ENCODE measurements at regions not wholly inside any gene's neighbourhood (a gene's known extent, or its start where the extent isn't known, plus 50 kb on each side); places are given as distances from the start of the nearest gene placed in this dataset.

- no peak overlapping the region for H3K4ac ChIP-seq (ENCODE audit: low read depth, low read length)
- H4K20me1 ChIP-seq (ENCODE audit: control insufficient read depth, insufficient read depth, insufficient read length): no peaks in the 10 kb centered on the region
- H3K4me1 ChIP-seq (ENCODE audit: insufficient read depth, low read length): peaks cover 2% of the 10 kb centered on the region; the same call in 1 of the 2 replicates
- Mint-ChIP-seq H3K4me1 (peaks cover 25 to 31% of the 10 kb centered on the region in 2 experiments), H3K9me3 (peaks cover 20 to 26% of the 10 kb centered on the region in 2 experiments), H3K27ac (peak overlapping the region in 1 of 3 experiments; percentile 1; a peak in 1 of 7 replicates), H3K27me3 (ENCODE audit: low read depth) (peaks cover 7% of the 10 kb centered on the region), H3K36me3 (ENCODE audit: insufficient read depth in 1 of 3, low read depth in 3 of 3) (peaks cover 17 to 27% (median 20%) of the 10 kb centered on the region in 3 experiments), H3K4me3 (no peak overlapping the region)
- H3K27me3 ChIP-seq (ENCODE audit: insufficient read depth, low read length): no peaks in the 10 kb centered on the region
- H3K18ac ChIP-seq (ENCODE audit: insufficient read length, low read depth, low read length): no peak overlapping the region
- H3K23me2 ChIP-seq (ENCODE audit: insufficient read length, low read depth, low read length, poor library complexity, severe bottlenecking): no peaks in the 10 kb centered on the region
- DNase-seq: no peak
- no peaks in the 10 kb centered on the region for H3K9me3 ChIP-seq (ENCODE audit: control insufficient read depth, low read depth, low read length)
- H4K91ac ChIP-seq (ENCODE audit: insufficient read length, low read depth, low read length): no peak overlapping the region
- no peaks in the 10 kb centered on the region for H3K79me1 ChIP-seq (ENCODE audit: insufficient read depth, low read depth, low read length, poor library complexity, severe bottlenecking)
- no peak for TF ChIP-seq CTCF (conservative IDR thresholded peaks at IDR 0.05)
- no peak overlapping the region for H3K4me2 ChIP-seq (ENCODE audit: insufficient read depth, insufficient read length, low read length)
- no peak overlapping the region for H4K5ac ChIP-seq (ENCODE audit: insufficient read length, low read depth, low read length)
- H3K79me2 ChIP-seq (ENCODE audit: insufficient read depth, low read length): no peaks in the 10 kb centered on the region
- H3K56ac ChIP-seq (ENCODE audit: insufficient read length, low read depth, low read length): no peak overlapping the region
- H3K9ac ChIP-seq (ENCODE audit: extremely low read depth, insufficient read length, low read length): no peak overlapping the region
- no peak overlapping the region for H2BK20ac ChIP-seq (ENCODE audit: low read depth, low read length, poor library complexity, severe bottlenecking)
- H2BK15ac ChIP-seq (ENCODE audit: low read depth, low read length): no peak overlapping the region
- no CpG with 5 or more reads among the region's 8 CpGs for WGBS (ENCODE audit: extremely low coverage, insufficient read length, low lambda C conversion rate)
- H2BK5ac ChIP-seq (ENCODE audit: insufficient read length, low read length): no peak overlapping the region
- H2AK5ac ChIP-seq (ENCODE audit: insufficient read length, low read length): no peak overlapping the region
- no peak overlapping the region for H3K14ac ChIP-seq (ENCODE audit: insufficient read depth, low read length)
- H3T11ph ChIP-seq (ENCODE audit: low read length): no peak overlapping the region
- no peak overlapping the region for H3K27ac ChIP-seq (ENCODE audit: insufficient read length, low read depth, low read length)
- H2BK12ac ChIP-seq (ENCODE audit: insufficient read length, low read depth, low read length): no peak overlapping the region
- H2BK120ac ChIP-seq (ENCODE audit: low read depth, low read length, poor library complexity, severe bottlenecking): no peak overlapping the region
- no peak overlapping the region for H3K23ac ChIP-seq (ENCODE audit: insufficient read length, low read depth, low read length)
- H4K8ac ChIP-seq (replicated peaks; ENCODE audit: insufficient read length, low read depth, low read length): no peak overlapping the region
- no peak overlapping the region for H2AFZ ChIP-seq (ENCODE audit: low read length)
Observed at GRCh38 chr13:80180740-80181355, 160.1 kb downstream of the SPRY2 start.
